ENCODE measurements at regions not wholly inside any gene's neighbourhood (a gene's known extent, or its start where the extent isn't known, plus 50 kb on each side); places are given as distances from the start of the nearest gene placed in this dataset.
"Not testable (repeated sequence)": the region's sequence is repeated elsewhere in the genome, so short reads cannot be mapped to it uniquely, and the experiment has no call there.

DNA sequence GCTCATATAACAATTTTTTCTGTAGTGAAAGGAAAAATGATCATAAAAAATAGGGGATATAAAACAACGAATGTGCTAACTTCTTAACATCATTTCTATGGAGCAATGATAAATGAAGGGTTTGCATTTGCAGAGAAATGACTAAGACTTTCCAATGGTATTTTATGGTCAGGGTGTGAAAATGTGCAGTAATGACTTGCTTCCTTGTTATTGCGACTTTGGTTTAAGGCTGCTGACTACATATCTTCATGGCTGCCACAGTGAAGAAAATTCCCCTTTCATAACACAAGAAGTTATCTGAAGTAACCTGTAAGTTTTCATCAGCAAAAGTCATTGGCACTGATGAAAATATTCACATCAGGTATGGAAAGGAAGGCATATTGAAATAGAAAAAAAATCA is 166.1 kb upstream of the NRG3 start:
- no peak for DNase-seq
- no peaks in the 10 kb centered on the region for H3K27me3 ChIP-seq (ENCODE audit: control insufficient read depth, insufficient read depth, low read length)
- no peak overlapping the region for H3K4me3 ChIP-seq (ENCODE audit: insufficient read depth, low read depth, low read length)
- H3K36me3 ChIP-seq (replicated peaks; ENCODE audit: control insufficient read depth, insufficient read depth, low read length), result no peaks in the 10 kb centered on the region

DNA sequence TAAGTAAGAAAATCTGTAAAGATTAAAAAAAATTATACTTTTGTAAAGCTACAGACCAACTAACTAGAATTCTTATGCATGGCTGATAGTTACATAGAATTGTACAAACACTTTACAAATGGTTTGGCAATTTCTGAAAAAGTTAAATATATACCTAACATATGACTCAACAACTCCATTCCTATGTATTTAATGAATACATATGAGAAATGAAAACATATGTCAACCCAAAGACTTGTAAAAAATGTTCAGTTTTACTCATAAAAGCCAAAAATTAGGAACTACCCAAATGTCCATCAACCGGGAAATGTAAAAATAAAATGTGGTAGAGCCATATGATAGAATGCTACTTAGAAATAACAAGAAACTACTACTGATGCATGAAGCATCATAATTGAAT is 152.6 kb upstream of the NRG3 start:
- DNase-seq, result no peak
- no peaks in the 10 kb centered on the region for H3K27me3 ChIP-seq (ENCODE audit: control insufficient read depth, insufficient read depth, low read length)

DNA sequence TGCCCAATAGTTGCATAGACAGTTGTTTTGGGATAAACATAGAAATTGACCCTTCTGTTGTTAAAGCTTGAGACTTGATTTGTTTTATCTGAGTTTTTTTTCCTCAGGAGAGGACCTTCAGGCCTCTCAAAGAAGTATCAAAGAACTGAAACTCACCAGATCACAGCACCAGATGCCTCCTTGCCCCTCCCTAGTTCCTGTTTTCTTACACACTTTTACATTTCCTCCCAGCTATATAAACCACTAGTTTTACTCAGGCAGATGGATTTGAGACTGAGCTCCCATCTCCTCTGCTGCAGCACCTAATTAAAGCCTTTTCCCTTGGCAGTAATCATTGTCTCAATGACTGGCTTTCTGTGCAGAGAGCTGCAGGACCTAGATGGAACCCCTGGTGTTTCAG is 150.6 kb upstream of the NRG3 start:
- Histone ChIP-seq H3K27me3 (ENCODE audit: control insufficient read depth, insufficient read depth, low read length) (no peaks in the 10 kb centered on the region), H3K36me3 (replicated peaks; ENCODE audit: control insufficient read depth, insufficient read depth, low read length) (no peaks in the 10 kb centered on the region), H3K4me3 (ENCODE audit: insufficient read depth, low read depth, low read length) (no peak overlapping the region)
- DNase-seq, result no peak

More for the DNA sequence above, 152.6 kb upstream of the NRG3 start:
- no peaks in the 10 kb centered on the region for H3K36me3 ChIP-seq (replicated peaks; ENCODE audit: control insufficient read depth, insufficient read depth, low read length)
- no peak overlapping the region for H3K4me3 ChIP-seq (ENCODE audit: insufficient read depth, low read depth, low read length)

DNA sequence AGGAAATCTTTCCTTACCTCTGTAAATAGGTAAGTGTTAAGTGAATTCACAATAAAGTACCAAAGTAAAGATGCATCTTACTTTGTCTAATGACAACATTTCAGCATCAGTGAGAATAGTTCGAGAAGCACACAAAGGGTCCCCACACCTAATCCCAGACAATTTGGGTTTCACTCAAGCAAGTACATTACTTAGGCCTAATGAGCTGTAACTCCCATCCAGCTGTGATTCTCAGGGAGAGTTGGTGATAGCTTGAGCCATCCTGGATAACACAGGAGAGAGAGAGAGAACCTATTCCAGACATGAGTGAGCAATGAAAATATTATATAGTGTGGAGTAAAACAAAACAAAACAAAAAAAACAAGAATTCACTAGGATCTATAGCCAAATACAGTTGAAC is 149.1 kb upstream of the NRG3 start:
- no peak overlapping the region for H3K4me3 ChIP-seq (ENCODE audit: insufficient read depth, low read depth, low read length)
- DNase-seq, result no peak
- H3K27me3 ChIP-seq (ENCODE audit: control insufficient read depth, insufficient read depth, low read length), result no peaks in the 10 kb centered on the region
- no peaks in the 10 kb centered on the region for H3K36me3 ChIP-seq (replicated peaks; ENCODE audit: control insufficient read depth, insufficient read depth, low read length)

DNA sequence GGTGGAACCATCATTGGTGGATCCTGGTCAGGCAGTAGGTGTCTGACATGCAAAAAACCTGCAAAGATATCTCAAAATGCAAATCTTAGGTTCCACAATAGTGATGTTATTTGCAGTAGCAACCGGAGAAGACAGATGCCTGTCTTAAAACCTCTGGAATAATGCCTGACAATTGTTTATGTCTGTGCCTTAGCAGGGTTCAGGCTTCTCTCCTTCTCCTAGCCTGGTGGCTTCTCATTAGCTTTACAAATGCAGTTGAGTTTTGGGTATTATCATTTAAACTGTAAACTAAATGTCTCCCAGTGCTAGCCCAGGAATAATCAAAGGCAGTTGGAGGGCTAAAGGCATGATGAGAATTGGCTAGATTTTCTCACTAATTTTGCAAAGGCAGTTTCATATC is 146.3 kb upstream of the NRG3 start:
- no peaks in the 10 kb centered on the region for H3K36me3 ChIP-seq (replicated peaks; ENCODE audit: control insufficient read depth, insufficient read depth, low read length)
- no peak for DNase-seq
- no peak overlapping the region for H3K4me3 ChIP-seq (ENCODE audit: insufficient read depth, low read depth, low read length)
- H3K27me3 ChIP-seq (ENCODE audit: control insufficient read depth, insufficient read depth, low read length), result no peaks in the 10 kb centered on the region

DNA sequence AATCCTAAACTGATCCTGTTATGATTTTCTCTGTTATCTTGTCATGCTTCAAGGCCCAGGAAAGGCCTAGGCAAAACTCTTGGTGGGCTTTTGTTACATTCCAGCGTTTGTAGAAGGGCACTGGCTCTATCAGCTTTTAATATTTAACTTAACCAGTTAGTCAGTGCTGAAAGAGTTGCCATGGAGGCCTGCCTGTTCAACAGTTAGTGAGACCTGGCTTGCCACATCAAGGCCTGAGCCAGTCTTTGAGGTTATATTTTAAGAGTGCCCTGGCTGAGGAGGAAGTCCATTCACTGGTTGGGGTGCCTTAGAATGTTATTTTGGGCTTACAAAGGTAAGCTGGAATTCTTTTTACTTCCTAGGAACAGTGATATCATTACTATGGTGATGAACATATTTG is 144.1 kb upstream of the NRG3 start:
- H3K4me3 ChIP-seq (ENCODE audit: insufficient read depth, low read depth, low read length), result no peak overlapping the region
- no peak for DNase-seq
- H3K27me3 ChIP-seq (ENCODE audit: control insufficient read depth, insufficient read depth, low read length), result no peaks in the 10 kb centered on the region
- no peaks in the 10 kb centered on the region for H3K36me3 ChIP-seq (replicated peaks; ENCODE audit: control insufficient read depth, insufficient read depth, low read length)

DNA sequence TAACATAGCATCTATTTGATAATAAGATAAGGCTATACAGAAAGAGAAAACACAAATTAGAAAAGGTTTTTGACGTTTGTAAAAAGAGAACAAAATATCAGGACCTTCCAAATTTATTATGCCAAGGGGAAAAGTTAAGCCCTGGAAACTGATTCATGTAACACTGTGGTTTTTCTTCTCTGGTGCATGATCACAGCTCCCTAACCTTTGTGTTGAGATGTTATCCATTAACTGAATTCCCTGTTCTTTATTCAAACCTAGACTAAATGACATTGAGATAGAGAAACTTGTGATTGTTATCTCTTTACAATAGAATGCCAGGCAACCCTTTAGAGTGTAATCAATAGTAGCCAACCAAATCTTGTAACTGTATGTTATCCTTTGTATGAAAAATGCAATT is 141.5 kb upstream of the NRG3 start:
- DNase-seq, result no peak
- H3K36me3 ChIP-seq (replicated peaks; ENCODE audit: control insufficient read depth, insufficient read depth, low read length), result no peaks in the 10 kb centered on the region
- no peaks in the 10 kb centered on the region for H3K27me3 ChIP-seq (ENCODE audit: control insufficient read depth, insufficient read depth, low read length)
- no peak overlapping the region for H3K4me3 ChIP-seq (ENCODE audit: insufficient read depth, low read depth, low read length)

DNA sequence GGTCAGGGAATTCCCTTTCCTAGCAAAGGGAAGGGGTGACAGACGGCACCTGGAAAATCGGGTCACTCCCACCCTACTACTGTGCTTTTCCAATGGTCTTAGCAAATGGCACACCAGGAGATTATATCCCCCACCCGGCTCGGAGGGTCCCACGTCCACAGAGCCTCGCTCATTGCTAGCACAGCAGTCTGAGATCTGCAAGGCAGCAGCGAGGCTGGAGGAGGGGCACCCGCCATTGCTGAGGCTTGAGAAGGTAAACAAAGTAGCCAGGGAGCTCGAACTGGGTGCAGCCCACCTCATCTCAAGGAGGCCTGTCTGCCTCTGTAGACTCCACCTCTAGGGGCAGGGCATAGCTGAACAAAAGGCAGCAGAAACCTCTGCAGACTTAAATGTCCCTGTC is 139.8 kb upstream of the NRG3 start:
- H3K27me3 ChIP-seq (ENCODE audit: control insufficient read depth, insufficient read depth, low read length); H3K36me3 ChIP-seq (replicated peaks; ENCODE audit: control insufficient read depth, insufficient read depth, low read length); H3K4me3 ChIP-seq (ENCODE audit: insufficient read depth, low read depth, low read length); DNase-seq: not testable (repeated sequence)

DNA sequence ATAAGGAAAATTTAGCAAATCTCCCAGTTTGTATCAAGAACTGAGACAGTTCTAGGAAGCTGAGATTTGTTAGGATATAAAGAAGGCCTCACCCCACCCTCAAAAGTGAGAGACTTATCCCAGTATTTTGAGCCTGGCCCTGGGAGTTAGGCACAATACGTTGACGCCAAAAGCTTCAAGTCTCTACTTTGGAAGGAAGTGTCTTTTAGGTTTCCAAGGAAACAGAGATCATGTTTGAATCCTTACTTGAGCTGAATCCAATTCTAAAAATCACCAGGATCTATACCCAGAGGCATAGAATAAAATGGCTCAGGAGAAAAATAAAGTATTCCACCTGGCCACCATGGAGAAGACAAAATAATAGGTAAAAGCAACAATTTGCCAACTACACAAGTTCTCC is 115.9 kb upstream of the NRG3 start:
- Histone ChIP-seq H3K4me3 (ENCODE audit: insufficient read depth, low read depth, low read length) (no peak overlapping the region), H3K36me3 (replicated peaks; ENCODE audit: control insufficient read depth, insufficient read depth, low read length) (no peaks in the 10 kb centered on the region), H3K27me3 (ENCODE audit: control insufficient read depth, insufficient read depth, low read length) (no peaks in the 10 kb centered on the region)
- DNase-seq, result no peak

DNA sequence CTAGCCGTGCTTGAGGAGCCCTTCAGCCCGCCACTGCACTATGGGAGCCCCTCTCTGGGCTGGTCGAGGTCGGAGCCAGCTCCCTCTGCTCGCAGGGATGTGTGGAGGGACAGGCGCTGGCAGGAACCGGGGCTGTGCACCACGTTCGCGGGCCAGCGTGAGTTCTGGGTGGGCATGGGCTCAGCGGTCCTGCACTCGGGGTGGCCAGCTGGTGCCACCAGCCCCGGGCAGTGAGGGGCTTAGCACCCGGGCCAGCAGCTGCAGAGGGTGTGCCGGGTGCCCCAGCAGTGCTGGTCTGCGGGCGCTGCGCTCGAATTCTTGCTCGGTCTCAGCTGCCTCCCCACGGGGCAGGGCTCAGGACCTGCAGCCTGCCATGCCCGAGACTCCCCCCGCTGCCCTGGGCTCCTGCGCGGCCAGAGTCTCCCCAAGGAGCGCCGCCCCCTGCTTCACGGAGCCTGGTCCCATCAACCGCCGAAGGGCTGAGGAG is 90.8 kb upstream of the NRG3 start:
- Histone ChIP-seq H3K27me3 (ENCODE audit: control insufficient read depth, insufficient read depth, low read length) (no peaks in the 10 kb centered on the region), H3K36me3 (replicated peaks; ENCODE audit: control insufficient read depth, insufficient read depth, low read length) (no peaks in the 10 kb centered on the region), H3K4me3 (ENCODE audit: insufficient read depth, low read depth, low read length) (no peak overlapping the region)
- DNase-seq, result no peak

DNA sequence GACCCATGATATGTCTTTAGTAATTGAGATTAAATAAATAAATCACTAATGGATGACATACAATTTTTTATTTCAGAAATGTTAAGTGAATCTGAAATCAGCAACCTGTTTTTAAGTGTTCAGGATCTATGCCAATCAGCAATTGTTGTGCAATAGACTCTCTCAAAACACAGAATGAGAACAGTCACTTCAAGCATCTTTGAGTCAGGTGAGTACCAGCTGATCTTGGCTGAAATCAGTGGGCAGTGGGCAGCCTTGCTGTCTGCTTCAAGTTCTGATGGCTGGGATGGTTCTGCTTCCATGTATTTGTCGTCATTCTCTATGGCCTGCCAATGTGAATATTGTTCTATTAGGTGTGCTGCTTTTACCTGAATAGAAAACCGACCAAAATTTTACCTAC is 82.3 kb upstream of the NRG3 start:
- H3K4me3 ChIP-seq (ENCODE audit: insufficient read depth, low read depth, low read length), result no peak overlapping the region
- H3K36me3 ChIP-seq (replicated peaks; ENCODE audit: control insufficient read depth, insufficient read depth, low read length), result no peaks in the 10 kb centered on the region
- DNase-seq, result no peak
- no peaks in the 10 kb centered on the region for H3K27me3 ChIP-seq (ENCODE audit: control insufficient read depth, insufficient read depth, low read length)

DNA sequence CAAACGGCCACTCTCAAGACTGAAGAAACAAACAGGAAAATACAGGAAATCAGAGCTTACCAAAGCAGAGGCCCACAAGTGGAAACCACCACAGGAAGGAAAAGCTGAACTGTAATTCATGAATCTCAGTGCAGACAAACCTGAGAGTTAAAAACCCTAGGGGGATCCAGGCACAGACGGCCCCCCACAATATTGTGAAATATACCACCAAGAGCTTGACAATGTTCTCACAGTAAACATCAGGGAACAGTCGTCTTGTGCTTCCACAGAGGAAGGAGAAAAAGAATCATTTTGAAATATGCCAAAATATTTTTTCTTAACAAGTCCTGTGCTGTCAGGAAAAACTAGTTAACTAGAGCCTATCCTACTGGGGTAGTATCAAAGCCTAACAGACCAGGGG is 68.2 kb upstream of the NRG3 start:
- Histone ChIP-seq H3K27me3 (ENCODE audit: control insufficient read depth, insufficient read depth, low read length) (no peaks in the 10 kb centered on the region; the same call in 1 of the 2 replicates), H3K4me3 (ENCODE audit: insufficient read depth, low read depth, low read length) (no peak overlapping the region), H3K36me3 (replicated peaks; ENCODE audit: control insufficient read depth, insufficient read depth, low read length) (no peaks in the 10 kb centered on the region)
- no peak for DNase-seq

DNA sequence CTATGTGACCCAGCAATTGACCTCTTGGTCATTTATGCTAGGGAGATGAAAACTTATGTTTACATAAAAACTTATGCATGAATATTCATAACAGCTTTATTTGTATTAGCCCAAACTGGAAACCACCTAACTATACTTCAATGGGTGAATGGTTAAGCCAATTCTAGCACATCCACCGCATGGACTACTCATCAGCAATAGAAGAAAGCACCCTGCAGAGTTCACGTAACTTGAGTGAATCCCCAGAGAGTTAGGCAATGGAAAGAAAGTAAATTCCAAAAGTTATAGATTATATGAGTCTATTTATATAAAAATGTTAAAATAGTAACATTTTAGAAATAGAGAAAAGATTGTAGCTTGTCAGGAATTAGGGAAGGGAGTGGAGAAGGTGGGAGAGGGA is 60.2 kb upstream of the NRG3 start:
- no peaks in the 10 kb centered on the region for H3K27me3 ChIP-seq (ENCODE audit: control insufficient read depth, insufficient read depth, low read length)
- no peak overlapping the region for H3K4me3 ChIP-seq (ENCODE audit: insufficient read depth, low read depth, low read length)
- no peak for DNase-seq
- H3K36me3 ChIP-seq (replicated peaks; ENCODE audit: control insufficient read depth, insufficient read depth, low read length), result no peaks in the 10 kb centered on the region

DNA sequence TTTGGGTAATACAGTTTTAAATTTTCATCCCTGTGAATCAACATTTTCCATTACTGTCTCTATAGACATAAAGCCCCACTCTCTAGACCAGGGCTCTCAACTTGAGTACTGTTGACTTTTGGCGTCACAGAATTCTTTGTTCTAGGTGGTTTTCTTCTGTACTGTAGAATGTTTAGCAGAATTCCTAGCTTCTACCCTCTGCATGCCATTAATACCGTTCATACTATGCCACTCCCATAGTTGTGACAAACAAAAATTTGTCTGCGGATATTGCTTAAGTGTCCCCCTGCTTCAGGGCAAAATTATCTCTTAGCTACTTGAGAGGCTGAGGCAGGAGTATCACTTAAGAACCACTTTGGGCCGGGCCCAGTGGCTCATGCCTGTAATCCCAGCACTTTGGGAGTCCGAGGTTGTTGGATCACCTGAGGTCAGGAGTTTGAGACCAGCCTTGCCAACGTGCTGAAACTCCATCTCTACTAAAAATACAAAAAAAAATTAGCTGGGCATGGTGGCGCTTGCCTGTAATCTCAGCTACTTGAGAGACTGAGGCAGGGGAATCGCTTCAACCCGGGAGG is 57.3 kb upstream of the NRG3 start:
- Histone ChIP-seq H3K36me3 (replicated peaks; ENCODE audit: control insufficient read depth, insufficient read depth, low read length) (no peaks in the 10 kb centered on the region), H3K4me3 (ENCODE audit: insufficient read depth, low read depth, low read length) (no peak overlapping the region), H3K27me3 (ENCODE audit: control insufficient read depth, insufficient read depth, low read length) (no peaks in the 10 kb centered on the region)
- DNase-seq, result no peak

DNA sequence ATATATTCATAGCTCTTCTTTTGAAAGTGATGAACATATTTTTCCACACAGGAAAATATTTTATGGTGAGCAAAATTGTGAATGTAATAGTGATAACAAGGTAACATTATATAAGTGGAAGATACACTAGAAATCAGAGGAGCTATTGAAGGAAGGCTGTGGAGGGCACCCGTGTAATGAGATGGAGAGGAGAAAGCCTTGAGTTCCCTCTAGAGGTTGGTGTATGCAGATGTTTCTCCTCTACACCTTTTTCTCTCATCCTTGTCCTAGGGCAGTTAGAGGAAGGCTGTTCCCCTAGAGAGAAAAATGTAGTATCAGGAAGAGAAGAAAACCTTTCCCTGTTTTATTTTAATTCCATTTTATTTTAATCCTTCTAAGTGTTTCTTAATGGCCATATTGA is 54.6 kb upstream of the NRG3 start:
- H3K27me3 ChIP-seq (ENCODE audit: control insufficient read depth, insufficient read depth, low read length), result no peaks in the 10 kb centered on the region
- no peak overlapping the region for H3K4me3 ChIP-seq (ENCODE audit: insufficient read depth, low read depth, low read length)
- H3K36me3 ChIP-seq (replicated peaks; ENCODE audit: control insufficient read depth, insufficient read depth, low read length), result no peaks in the 10 kb centered on the region
- peak; percentile 58 for DNase-seq
